ENCODE measurements at regions not wholly inside any gene's neighbourhood (a gene's known extent, or its start where the extent isn't known, plus 50 kb on each side); places are given as distances from the start of the nearest gene placed in this dataset.
"Not testable (repeated sequence)": the region's sequence is repeated elsewhere in the genome, so short reads cannot be mapped to it uniquely, and the experiment has no call there.

- not testable (repeated sequence) for TF ChIP-seq CTCF (IDR thresholded peaks at IDR 0.05 in 4 of 5, conservative IDR thresholded peaks at IDR 0.05 in 1 of 5); POLR2A (IDR thresholded peaks at IDR 0.05)
These were observed 792.3 kb upstream of the MANEA start for GRCh38 chr6:94785081-94785480.

Measured in gastrocnemius medialis (tissue), 4 donors.